HepG2 (cell line): ENCODE measurements at regions not wholly inside any gene's neighbourhood (a gene's known extent, or its start where the extent isn't known, plus 50 kb on each side); places are given as distances from the start of the nearest gene placed in this dataset.

Source experiments
- NCOA2 ChIP-seq: sonication (generic); formaldehyde crosslinking; IDR thresholded peaks from 2 replicates; pipeline ENCODE4 v1.8.0; 2022; ENCODE audit warnings: inconsistent platforms
- POLR2A ChIP-seq, 2 experiments: IDR thresholded peaks; 2 replicates each; pipeline ENCODE4 v1.6.1; 2011; ENCODE audit warnings: low read depth in 2 of 2, low read length in 2 of 2, mild to moderate bottlenecking in 1 of 2, moderate library complexity in 1 of 2; ENCODE audit not compliant: insufficient read depth in 1 of 2

DNA sequence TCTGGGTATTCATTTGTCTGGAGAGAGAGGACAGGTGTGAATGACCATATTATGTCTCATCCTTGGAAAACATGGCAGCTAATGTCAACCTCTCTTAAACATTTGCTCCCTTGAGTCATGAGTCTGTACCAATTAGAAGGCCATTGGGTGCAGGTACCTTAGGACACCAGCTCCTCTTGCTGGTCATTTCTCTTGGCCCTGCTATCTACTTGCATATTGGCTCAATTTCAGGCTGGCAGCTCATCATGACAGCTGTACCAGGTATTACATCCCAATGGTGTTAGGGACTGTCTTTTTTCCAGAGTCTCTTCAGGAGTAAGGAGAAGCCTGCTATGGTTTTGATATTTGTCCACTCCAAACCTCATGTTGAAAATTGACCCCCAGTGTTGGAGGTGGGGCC lies 92.2 kb upstream of the ANKRD28 start:
- TF ChIP-seq NCOA2 (CRISPR knock-in tag) (no peak), POLR2A (IDR thresholded peaks at IDR 0.05; ENCODE audit: insufficient read depth in 1 of 2, low read depth in 2 of 2, low read length in 2 of 2) (no peak)
